OCI-M1 (cell line): ENCODE measurements at regions not wholly inside any gene's neighbourhood (a gene's known extent, or its start where the extent isn't known, plus 50 kb on each side); places are given as distances from the start of the nearest gene placed in this dataset.
"Not testable (repeated sequence)": the region's sequence is repeated elsewhere in the genome, so short reads cannot be mapped to it uniquely, and the experiment has no call there.

Experiments used
- DNase-seq: peaks from one replicate; lab custom pipeline; 2025; lab: John Stamatoyannopoulos, UW

DNA sequence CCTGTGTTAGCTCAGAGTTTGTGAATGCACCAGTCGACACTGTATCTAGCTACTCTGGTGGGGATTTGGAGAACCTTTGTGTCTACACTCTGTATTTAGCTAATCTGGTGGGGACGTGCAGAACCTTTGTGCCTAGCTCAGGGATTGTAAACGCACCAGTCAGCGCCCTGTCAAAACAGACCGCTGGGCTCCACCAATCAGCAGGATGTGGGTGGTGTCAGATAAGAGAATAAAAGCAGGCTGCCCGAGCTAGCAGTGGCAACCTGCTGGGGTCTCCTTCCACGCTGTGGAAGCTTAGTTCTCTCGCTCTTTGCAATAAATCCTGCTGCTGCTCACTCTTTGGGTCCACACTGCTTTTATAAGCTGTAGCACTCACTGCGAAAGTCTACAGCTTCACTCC is 324.2 kb downstream of the RAD51AP2 start:
- DNase-seq, result no peak

DNA sequence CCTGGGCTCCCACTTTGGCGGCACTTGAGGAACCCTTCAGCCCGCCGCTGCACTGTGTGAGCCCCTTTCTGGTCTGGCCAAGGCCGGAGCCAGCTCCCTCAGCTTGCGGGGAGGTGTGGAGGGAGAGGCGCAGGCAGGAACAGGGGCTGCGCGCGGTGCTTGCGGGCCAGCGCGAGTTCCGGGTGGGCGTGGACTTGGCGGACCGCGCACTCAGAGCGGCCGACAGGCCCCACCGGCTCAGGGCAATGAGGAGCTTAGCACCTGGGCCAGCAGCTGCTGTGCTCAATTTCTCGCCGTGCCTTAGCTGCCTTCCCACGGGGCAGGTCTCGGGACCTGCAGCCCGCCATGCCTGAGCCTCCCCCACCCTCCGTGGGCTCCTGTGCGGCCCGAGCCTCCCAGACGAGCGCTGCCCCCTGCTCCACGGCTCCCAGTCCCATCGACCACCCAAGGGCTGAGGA is 324.8 kb downstream of the RAD51AP2 start:
- DNase-seq, result not testable (repeated sequence)

DNA sequence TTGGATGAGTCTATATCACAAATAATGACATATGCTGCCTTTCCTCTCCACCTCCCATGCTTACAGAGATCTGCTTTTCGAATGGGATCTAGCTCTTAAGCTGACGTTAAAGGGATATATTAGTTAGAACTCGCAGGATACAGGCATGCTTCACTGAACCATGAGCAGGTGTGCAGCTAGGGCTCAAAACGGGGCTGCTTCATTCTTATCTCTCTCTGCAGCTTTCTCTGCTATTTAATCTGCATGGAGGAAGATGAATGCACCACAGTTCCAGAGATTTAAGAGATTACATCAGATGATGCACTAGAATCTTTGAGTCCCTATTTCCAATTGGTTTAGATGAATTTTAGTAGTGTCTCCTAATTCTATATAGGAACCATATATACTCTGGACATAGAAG is 327.0 kb downstream of the RAD51AP2 start:
- no peak for DNase-seq

DNA sequence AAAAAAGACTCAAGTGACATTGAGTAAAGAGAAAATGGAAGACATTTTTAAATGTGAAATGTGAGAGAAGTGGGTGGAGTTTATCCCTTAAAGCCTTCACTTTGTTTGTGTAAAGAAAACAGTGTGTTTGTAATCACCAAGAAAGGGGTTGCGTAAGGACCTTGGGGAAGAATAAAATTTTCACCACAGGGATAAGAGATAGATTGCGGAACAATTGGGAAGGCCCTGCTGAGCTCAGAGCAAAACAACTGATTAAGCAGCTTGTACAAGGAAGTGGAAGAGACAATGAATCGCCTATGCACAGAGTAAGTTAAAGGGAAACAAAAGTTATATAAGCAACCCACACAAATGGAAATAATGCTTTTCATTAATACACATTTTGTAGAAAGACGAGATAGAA is 327.7 kb downstream of the RAD51AP2 start:
- DNase-seq, result no peak

DNA sequence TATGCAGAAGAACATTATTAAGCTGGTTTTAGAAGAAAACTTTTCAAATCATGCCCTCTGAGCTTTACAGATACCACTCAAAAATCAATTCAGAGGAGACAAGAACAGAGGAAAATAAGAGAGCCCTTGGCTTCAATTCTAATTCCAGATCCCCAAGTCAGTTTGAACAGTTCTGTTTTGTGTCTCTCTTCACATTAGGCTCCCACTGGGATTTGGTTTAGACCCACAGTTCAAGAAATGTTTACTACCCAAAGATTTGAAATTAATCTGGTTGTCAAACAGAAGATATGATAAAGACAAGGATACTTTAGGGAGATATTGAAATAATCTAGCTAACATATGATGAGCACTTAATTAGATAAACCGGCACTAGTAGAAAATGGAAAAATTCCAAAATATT is 329.5 kb downstream of the RAD51AP2 start:
- no peak for DNase-seq

DNA sequence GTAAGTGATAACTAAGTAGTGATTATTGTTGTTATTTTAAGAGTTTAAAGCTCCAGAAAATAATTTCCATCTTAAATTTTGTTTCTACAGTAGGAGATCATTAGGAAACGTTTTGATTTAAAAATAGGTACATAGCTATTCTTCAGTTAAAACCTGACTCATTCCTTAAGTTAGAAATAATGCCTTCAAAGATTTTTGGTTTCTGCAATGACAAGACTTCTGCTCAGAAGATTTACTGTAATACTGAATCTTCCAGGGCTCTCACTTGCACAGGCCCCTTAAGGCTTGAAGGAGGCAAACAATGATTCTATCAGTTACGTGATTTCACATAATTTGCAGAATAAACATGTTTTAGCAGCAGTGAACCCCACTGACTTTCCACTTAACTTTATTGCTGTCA is 333.7 kb downstream of the RAD51AP2 start:
- DNase-seq, result no peak

DNA sequence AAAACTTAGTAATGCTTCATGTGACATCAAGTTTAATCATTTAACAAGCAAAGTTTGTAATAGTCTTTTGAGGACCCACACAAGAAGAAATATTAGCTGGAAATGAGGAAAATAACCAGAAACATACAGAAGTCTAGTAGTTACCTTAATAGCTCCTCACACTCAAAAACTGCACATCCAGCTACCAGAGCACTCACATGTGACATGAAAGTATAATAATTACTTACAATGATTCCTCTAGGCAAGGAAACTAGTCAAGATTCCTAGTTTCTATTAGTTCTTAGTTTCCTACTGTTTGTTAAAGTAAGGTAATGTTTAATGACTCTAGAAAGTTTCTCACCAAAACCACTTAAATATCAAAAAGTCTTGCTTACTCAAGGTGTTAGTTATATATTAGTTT is 335.8 kb downstream of the RAD51AP2 start:
- DNase-seq, result no peak

DNA sequence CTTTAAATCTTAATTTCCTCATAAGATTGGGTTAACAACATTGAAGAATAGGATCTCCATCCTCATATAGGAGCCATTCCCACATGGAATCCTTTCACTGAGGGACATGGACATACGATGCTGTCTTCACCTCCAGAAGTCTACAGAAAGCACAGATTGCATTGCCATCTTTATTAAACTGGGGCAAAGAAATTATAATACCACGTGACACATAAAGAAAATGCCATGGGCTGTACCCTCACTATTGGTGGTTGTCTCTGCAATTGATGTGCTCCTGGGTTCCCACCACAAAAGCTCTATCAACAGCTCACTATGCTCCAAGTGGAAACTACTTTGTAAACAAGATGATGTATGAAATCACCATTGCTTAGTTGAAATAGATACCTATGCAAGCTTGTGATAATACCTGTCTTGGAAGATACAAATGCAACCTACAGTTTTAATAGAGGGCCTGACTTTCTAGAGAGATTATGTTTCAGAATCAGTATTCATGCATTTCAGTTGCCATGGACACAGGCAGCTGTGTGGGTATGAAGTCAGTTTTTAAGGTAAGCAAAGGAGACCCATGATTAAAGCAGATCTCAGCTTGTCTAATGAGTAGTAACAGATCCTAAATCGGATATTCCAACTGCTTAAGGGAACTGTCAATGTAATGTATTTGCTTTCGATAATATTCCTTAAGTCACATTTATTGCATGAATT is 337.0 kb downstream of the RAD51AP2 start:
- no peak for DNase-seq

DNA sequence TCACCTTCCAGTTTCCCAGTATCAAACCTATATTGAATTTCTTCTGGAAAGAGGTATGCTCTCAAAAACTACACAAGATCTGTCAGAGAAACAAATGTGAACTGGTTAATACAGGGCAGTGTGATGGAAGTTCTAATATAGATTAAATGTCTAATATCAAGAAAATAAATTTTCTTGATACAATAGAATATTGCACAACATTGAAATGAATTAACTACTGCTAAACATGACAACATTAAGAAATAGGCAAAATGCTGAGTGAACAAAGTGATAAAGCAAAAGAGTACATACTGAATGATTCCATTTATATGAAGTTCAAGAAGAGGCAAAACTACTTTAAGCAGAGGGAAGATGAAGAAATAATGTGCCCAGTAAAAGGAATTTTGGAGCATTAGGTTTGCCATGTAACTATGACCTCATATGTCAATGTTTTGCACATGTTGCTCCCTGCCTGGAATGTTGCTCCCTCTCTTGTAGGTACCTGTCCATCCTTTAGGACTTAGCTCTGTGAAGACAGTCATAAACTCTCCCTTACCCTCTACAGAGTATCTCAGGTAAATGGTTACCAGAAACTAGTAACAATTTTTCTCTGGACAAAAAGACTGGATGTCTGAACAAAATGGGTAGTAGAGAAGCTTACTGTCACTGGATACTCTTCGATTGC is 339.0 kb downstream of the RAD51AP2 start:
- DNase-seq, result no peak

DNA sequence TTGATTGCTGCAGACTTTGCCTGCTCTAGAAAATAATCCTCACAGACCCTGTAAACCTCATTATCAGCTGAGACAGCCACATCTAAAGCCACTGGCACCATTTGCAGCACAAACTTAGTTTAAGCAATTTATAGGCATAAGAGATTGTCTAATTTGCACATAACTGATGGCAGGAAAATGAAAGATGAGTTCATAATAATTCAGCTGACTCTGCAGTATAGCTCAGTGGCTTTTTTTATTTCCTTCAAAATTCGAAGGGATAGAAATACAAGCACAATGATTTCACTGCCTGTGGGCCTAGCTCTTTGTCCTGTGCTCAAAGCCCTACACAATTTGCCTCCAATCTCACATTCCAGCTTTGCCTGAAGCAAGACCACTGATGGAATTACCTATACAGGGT is 341.2 kb downstream of the RAD51AP2 start:
- DNase-seq, result no peak

DNA sequence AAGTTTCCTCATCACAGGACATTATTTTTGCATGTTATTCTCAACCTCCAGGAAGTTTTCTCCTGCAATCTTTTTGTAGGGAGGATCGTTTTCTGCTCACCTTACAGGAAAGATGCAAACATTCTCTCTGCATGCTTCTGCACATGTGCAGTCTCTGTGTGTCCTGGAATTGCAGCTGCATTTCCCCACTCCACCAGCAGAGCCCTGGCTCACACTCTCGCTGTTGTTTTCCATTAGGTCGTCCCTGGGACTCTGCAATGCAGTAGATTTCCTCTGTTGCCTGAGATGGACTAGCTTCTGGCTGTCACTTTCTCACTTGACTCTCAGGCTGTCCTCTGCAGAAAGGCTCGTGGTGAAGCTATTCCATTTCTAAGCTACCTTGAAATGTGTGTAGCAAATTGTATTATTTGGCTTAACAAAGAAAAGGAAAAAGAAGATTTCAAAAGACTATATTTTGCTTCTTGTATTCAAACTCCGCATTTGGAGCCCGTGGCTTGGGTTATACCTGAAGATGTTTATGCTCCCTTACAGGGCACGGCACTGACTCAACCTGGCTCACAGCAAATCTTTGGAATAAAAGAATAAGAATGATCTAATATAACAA is 346.7 kb downstream of the RAD51AP2 start:
- DNase-seq, result peak; percentile 65

DNA sequence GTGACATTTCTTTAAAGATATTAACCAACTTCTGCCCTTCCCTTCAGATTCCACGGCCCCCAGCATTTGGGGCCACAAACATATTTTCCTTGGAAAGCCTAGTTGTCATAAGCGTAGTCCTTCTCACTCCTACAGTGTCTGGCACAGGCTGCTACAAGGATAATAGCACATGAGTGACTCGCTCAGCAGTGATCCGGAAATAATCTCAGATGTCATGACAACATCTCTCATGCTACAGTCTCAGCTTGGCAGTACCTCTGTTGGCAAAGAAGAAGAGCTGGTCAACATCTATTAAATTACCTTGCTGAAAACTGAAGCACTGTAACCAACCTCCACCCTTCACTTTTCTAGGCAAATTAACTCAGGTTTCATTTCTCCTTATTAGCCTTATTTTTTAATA is 351.7 kb downstream of the RAD51AP2 start:
- DNase-seq, result no peak

DNA sequence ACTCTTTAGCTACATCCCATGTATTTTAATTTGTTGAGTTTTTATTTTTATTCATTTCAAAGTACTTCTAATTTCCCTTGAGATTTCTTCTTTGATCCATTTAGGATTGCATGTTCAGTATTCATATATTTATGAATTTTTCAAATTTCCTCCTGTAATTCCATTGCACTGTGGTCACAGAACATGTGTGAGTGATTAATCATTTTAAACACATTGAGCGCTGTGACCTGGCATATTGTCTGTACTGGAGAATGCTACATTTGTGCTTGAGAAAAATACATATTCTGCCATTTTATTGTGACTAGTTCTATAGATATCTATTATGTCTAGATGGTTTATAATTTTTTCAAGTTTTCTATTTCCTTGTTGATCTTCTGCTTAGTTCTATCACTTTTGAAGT is 353.7 kb downstream of the RAD51AP2 start:
- DNase-seq, result no peak

DNA sequence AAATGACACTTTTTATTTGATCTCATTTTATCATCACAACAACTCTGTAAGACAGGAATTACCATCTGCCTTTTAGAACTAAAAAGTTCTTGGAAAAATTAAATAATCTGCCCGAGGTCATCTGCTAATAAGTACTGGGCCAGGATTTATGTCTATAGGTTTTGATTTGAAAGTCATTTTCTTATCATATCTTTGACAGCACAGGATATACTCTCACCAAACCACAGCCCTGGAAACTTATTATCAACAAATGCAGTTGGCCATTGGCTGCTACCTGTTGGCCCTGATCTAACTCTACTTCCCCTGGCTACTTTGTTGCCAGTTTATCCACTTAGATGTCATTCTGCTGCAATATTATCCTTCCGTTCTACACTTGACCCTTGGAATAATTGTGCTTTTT is 354.6 kb downstream of the RAD51AP2 start:
- DNase-seq, result peak; percentile 66

DNA sequence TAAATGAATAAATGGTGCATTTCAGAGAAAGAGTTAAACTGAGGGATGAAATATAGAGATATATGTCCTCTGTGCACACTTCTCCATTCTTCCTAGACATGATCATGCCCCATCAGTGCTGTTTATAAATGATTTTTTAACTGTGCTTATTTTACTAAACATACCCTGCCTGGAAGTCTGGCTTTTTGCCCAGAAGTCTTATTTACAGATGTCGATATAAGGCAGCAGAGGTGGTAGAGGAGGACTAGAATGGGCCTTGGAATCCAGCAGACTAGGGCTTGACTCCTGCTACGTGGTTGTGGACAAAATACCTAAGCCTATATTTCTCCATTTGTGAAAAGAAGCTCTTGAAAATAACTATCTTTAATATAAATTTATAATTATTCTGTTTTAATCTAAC is 355.5 kb downstream of the RAD51AP2 start:
- DNase-seq, result peak; percentile 14

DNA sequence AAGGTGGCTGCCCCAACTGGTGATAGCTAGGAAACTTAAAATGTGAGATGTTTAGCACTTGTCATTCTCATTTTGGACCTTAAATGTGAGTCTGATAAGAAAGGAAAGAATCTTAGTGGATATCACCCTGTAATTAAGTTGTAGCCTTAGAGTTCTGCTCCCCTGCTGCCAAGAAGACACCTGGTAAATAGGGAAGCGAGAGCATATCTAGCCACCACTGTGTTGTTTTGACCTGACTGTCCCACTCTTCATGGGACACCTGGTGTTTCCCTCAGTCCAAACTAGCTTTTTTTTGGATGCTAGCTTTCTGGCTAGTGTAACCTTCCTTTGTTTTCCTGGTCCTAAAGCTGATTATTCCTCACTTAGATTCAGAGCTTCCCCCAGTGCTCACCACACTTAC is 357.6 kb downstream of the RAD51AP2 start:
- DNase-seq, result no peak

DNA sequence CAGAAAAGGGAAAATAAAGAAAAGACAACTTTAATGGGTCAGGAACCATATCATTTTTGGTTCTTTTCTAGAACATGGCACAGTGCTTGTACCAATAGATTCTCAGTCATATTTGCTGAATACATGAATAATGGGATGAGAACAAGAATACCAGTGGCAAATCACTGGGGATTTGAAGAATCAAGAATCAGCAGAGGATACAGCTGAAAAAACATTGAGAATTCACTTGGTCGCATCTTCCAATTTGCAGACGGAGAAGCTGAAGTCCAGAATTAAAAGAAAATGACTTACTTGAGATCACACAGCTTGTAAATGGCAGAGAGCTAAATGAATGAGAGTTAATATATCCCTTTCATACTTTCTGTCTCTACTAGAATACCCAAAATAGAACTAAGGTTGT is 362.2 kb downstream of the RAD51AP2 start:
- no peak for DNase-seq

DNA sequence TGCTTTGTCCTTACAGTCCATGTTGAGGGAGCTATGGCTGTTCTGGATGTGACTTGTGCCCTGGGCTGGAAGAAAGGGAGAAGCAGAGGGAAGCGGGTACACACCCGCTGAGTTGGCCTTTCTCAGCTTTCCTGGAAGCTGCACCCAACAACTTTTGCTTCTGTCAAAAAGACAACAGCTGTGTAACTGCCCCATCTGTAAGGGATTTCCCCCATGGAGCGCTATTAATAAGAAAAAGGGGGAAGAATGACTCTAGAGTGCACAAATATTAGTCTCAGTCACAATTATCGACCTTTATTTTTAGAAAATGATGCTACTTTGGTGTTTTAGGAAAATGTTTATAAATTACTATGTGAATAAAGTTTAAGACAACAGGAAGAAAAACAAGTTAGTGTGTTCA is 368.3 kb downstream of the RAD51AP2 start:
- no peak for DNase-seq

DNA sequence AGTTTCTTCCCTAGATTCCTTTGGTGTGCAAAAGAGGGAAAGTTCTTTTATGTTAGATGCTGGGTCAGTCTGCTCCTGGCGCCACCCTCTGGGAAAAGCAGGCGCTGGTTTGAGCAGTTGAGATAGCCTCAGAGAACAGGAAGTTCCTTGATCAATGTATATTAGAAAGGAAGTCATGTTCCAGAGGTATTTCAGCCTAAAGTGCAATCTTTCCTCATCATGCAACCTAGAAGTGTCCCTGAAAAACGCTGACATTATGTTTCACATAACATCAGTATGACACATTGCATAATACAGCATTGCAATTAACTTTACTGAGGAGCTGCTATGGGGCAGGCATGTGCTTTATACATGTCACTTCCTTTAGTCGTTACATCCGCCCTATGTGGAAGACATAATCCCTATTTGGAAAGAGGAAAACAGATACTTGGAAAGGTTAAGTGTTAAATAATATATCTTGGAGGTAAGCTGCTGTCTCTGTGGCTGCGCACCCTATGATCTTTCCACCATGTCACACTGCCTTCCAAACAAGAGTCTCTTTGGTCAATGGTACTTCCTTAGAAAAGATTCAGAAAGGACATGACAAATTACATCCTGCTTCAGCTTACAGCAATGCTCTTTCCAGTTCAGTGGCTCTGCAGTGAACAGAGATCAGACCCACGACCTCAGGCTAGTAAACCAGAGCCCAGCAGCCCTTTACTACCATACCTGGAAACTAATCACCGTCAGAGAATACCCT is 369.7 kb downstream of the RAD51AP2 start:
- DNase-seq, result peak; percentile 72

DNA sequence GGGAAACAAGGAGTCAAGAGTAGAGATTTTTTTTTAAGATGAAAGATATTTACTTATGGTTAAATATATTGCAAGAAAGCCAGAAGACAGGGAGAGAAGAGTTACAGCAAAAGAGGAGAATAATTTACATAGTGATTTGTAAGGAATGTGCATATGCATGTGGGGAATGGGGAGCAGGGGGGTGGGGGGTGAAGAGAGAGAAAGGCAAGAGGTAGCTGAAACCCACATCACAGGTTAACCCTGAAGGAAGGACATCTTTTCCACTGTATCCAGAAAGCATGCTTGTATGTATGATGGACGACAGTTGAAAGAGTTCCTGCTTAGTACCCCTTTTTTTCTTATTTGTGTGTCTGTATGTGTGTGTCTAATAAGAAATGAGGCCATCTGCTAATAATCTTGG is 371.9 kb downstream of the RAD51AP2 start:
- DNase-seq, result no peak

DNA sequence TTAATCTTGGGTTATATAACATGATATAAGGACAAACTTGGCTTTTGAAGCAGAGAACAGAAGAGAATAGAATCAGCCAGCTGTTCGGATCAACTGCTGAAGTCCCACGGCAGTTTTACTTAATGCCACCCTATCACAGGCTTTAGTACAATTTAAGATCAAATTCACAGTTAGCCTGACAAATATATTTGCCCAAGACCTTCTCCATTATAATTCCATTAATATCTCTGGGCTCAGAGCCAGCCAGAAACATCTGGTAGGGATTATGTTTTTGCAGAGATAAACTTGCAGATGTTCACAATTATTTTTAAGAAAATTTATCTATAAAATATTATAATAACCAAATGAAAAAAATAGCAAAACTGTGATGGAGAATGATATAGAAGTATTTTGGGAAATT is 381.4 kb downstream of the RAD51AP2 start:
- DNase-seq, result no peak

DNA sequence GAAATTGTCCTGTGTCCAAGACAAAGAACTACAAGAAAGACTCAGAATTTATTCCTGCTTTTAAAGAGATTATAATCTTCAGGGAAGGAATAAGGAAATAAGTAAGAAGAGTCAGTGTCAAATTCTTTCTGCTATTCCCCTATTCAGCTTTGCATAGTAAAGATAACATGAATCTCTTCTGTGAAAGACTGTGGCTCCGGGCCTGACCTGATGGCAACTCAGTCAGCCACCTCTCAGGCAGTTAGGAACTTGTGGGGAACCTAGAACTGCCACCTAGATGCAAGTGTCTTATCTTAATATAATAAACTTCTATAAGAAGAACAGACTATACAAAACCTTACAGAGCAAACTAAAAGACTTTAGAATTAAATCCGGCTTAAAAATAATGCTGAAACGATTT is 382.0 kb downstream of the RAD51AP2 start:
- DNase-seq, result peak; percentile 63

DNA sequence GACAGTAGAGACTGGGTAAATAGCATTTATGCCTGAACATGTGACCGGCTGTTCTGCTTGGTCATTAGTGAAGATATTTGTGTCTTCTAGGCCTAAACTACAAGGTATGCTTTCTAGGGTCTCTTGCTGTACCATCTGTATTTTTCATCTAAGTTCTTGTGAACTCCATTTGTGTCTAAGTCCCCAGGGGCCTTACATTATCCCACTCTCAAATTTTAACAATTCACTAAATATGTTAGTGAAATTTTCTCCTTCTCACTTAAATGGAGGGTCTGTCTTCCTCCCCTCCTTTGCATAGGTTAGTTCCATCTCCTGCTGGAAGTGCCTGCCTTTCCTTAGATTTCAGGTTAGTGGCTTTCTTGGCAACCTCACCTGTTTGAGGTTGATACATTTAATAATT is 382.6 kb downstream of the RAD51AP2 start:
- peak; percentile 8 for DNase-seq
